Thyroid gland (tissue), 4 donors: ENCODE measurements at regions not wholly inside any gene's neighbourhood (a gene's known extent, or its start where the extent isn't known, plus 50 kb on each side); places are given as distances from the start of the nearest gene placed in this dataset.

Experiments used
- DNase-seq, 2 donors: peaks; one replicate each; pipeline ENCODE4 v3.0.0-alpha.2; 2019
- H3K27ac ChIP-seq, 3 donors: fragments of 200-600 bp; sonication (generic); 1 replicate in 2 of 3; 2 replicates in 1 of 3; pipeline ENCODE4 v1.5.1; 2016 to 2019; ENCODE audit warnings: mild to moderate bottlenecking in 1 of 3, moderate library complexity in 1 of 3
- H3K27me3 ChIP-seq: fragments of 200-600 bp; sonication (generic); one replicate; pipeline ENCODE4 v1.5.1; 2019
- H3K36me3 ChIP-seq, 2 donors: fragments of 200-600 bp; sonication (generic); one replicate each; pipeline ENCODE4 v1.5.1; 2016 to 2019
- H3K4me1 ChIP-seq, 2 donors: fragments of 200-600 bp; sonication (generic); one replicate each; pipeline ENCODE4 v1.5.1; 2017 to 2019
- H3K4me3 ChIP-seq, 3 donors: fragments of 200-600 bp; sonication (generic); replicated peaks in 1 of 3; 1 replicate in 2 of 3; 2 replicates in 1 of 3; pipeline ENCODE4 v1.5.1; 2016; ENCODE audit warnings: mild to moderate bottlenecking in 1 of 3
- H3K9me3 ChIP-seq: fragments of 200-600 bp; sonication (generic); one replicate; pipeline ENCODE4 v1.5.1; 2017
- POLR2A ChIP-seq, 2 donors: fragments of 450-650 bp; IDR thresholded peaks; one replicate each; pipeline ENCODE4 v1.6.1; 2017; ENCODE audit warnings: antibody characterized with exemption in 2 of 2, mild to moderate bottlenecking in 2 of 2, moderate library complexity in 1 of 2
- WGBS, 2 donors: methylation state at CpG; one replicate each; pipeline ENCODE4 v1.1.5; 2017; 5-methylcytosine and 5-hydroxymethylcytosine counted together
- intact Hi-C: fragments of 100-400 bp; cut with DNase I; formaldehyde crosslinking; loops from one replicate; pipeline ENCODE4 v1.15.1; 2023
- TF ChIP-seq, protein P1 (sequence below), 6 experiments: fragments of 200-600 bp in 3 of 6; fragments of 450-650 bp in 3 of 6; sonication (generic) in 3 of 6; IDR thresholded peaks; one replicate each; pipeline ENCODE4 v1.5.1; 2016 to 2019; ENCODE audit warnings: antibody characterized with exemption in 6 of 6, mild to moderate bottlenecking in 2 of 6, inconsistent platforms in 1 of 6, moderate library complexity in 1 of 6

DNA sequence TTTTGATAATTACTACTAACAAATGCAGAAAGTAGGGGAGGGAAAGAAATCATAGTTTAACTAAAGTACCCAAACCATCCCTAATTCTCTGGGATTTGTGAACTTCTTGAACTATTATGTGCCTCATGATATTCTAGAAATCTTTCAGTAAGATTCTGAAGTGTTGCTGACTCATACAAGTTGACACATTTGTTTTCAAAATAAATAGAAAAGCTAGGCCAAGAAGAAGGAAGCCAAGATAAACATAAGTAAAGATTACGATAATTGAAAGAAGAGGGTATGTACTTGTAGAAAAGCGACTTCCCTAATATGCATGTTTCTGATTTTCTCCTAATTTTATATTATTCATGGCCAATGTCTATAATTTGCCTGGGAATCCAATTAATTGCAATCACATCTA lies 140.7 kb downstream of the TMSB4Y start:
- no peaks in the 10 kb centered on the region for H3K36me3 ChIP-seq
- intact Hi-C loops = no loop called here
- H3K4me3 ChIP-seq = no peak overlapping the region
- no peak for DNase-seq
- WGBS, 2 donors = 36 to 50% methylated on average over 2 of the region's 2 CpGs
- no peaks in the 10 kb centered on the region for H3K9me3 ChIP-seq
- H3K27me3 ChIP-seq = no peaks in the 10 kb centered on the region
- no peak for TF ChIP-seq POLR2A (IDR thresholded peaks at IDR 0.05)
- TF ChIP-seq, protein P1, sequence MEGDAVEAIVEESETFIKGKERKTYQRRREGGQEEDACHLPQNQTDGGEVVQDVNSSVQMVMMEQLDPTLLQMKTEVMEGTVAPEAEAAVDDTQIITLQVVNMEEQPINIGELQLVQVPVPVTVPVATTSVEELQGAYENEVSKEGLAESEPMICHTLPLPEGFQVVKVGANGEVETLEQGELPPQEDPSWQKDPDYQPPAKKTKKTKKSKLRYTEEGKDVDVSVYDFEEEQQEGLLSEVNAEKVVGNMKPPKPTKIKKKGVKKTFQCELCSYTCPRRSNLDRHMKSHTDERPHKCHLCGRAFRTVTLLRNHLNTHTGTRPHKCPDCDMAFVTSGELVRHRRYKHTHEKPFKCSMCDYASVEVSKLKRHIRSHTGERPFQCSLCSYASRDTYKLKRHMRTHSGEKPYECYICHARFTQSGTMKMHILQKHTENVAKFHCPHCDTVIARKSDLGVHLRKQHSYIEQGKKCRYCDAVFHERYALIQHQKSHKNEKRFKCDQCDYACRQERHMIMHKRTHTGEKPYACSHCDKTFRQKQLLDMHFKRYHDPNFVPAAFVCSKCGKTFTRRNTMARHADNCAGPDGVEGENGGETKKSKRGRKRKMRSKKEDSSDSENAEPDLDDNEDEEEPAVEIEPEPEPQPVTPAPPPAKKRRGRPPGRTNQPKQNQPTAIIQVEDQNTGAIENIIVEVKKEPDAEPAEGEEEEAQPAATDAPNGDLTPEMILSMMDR (IDR thresholded peaks at IDR 0.05) = no peak
- H3K4me1 ChIP-seq = no peaks in the 10 kb centered on the region
- no peak overlapping the region for H3K27ac ChIP-seq

DNA sequence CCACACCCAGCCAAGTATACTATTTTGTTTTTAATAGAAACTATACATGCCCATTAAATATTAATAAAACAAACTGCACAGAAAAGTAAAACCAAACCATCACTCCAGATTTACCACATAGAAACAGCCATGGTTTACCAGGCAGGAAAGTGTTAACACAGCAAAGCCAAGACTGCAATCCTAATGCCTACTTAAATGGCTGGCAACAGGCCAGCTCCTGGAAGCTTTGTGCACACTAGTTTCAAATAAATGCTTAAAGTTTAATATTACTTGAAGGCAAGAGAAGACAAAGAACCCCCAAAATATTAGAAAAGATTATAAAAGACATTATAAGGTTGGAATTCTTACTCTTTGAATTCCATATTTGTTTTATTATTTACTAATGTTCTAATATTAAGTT lies 141.0 kb downstream of the VCY start:
- peak; percentile 4 to 28 for DNase-seq
- Histone ChIP-seq H3K36me3 (no peaks in the 10 kb centered on the region), H3K27me3 (no peaks in the 10 kb centered on the region), H3K9me3 (no peaks in the 10 kb centered on the region), H3K4me1 (no peaks in the 10 kb centered on the region), H3K4me3 (no peak overlapping the region), H3K27ac (no peak overlapping the region)
- TF ChIP-seq POLR2A (IDR thresholded peaks at IDR 0.05) = no peak
- TF ChIP-seq, protein P1 (IDR thresholded peaks at IDR 0.05) = no peak
- intact Hi-C loops = no loop called here

DNA sequence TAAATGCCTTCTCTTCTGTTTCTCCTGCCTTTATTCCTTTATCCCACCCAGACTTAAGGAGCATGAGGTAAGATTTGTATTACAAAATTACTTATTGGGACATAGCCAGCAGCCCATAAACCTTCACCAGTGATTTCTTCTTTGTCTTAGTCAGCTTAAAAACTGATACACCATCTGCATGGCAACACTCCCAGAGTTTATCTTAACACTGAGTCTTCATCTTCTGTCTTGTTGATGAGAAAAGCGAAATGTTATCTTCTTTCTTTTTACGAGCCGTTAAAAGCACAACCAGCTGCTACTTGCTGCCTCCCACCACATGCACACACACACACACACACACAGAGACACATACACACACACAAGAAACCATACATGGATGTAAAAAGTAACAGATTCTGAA lies 116.7 kb downstream of the VCY start:
- intact Hi-C loops = no loop called here
- Histone ChIP-seq H3K4me1 (no peaks in the 10 kb centered on the region), H3K36me3 (no peaks in the 10 kb centered on the region), H3K4me3 (no peak overlapping the region), H3K27ac (no peak overlapping the region), H3K9me3 (no peaks in the 10 kb centered on the region), H3K27me3 (no peaks in the 10 kb centered on the region)
- WGBS, 2 donors = 71 to 88% methylated on average over 3 of the region's 3 CpGs
- no peak for DNase-seq
- no peak for TF ChIP-seq POLR2A (IDR thresholded peaks at IDR 0.05)
- TF ChIP-seq, protein P1 (IDR thresholded peaks at IDR 0.05) = no peak

DNA sequence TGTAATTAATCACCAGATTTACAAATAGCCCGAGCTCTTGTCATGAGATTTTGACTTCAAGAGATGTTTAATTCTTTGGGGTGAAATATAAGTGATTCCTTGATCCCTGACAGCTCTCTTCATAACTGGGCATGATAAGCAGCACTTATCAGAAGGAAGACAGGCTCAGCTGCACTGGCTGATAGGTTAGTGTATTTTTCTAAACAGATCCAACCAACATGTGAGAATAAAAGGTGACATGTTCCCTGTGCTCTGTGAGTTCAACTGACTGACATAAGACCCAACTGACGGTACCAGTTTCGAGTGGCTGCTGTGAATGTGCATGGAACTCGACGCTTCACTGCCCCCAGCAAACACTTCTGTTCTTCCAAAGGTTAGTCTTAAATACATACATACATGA lies 114.8 kb downstream of the VCY start:
- no peak for TF ChIP-seq POLR2A (IDR thresholded peaks at IDR 0.05)
- TF ChIP-seq, protein P1 (IDR thresholded peaks at IDR 0.05) = no peak
- Histone ChIP-seq H3K9me3 (no peaks in the 10 kb centered on the region), H3K27ac (no peak overlapping the region), H3K4me1 (no peaks in the 10 kb centered on the region), H3K4me3 (no peak overlapping the region), H3K27me3 (no peaks in the 10 kb centered on the region), H3K36me3 (no peaks in the 10 kb centered on the region)
- intact Hi-C loops = no loop called here
- no peak for DNase-seq
- 83 to 85% methylated on average over 5 of the region's 5 CpGs for WGBS, 2 donors

DNA sequence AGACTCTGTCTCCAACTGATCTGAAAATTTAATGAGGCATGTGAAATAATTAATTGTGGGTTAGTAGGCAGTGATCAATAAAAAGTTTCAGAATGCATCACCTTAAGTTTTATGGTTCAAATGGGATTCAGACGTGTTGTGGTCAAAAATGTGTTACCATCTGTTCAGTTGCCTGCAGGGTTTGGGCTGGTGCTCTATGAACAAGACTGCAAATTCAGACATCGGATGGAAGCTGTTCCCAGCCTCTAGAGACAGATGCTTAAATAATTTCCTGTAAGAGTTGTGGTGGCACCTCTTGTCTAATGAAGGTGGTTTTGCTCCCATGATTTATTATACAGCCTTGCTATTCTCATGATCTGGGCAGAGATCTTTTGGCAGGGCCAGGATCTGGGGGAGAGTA lies 113.6 kb downstream of the VCY start:
- TF ChIP-seq POLR2A (IDR thresholded peaks at IDR 0.05) = no peak
- TF ChIP-seq, protein P1 (IDR thresholded peaks at IDR 0.05) = no peak
- Histone ChIP-seq H3K27me3 (no peaks in the 10 kb centered on the region), H3K27ac (no peak overlapping the region), H3K4me1 (no peaks in the 10 kb centered on the region), H3K9me3 (no peaks in the 10 kb centered on the region), H3K4me3 (no peak overlapping the region), H3K36me3 (no peaks in the 10 kb centered on the region)
- intact Hi-C loops = no loop called here
- WGBS, 2 donors = 90 to 94% methylated on average over 2 of the region's 2 CpGs
- DNase-seq = no peak
